Uterus (tissue), 3 donors: ENCODE measurements at regions not wholly inside any gene's neighbourhood (a gene's known extent, or its start where the extent isn't known, plus 50 kb on each side); places are given as distances from the start of the nearest gene placed in this dataset.
"Not testable (repeated sequence)": the region's sequence is repeated elsewhere in the genome, so short reads cannot be mapped to it uniquely, and the experiment has no call there.

Source experiments
- DNase-seq, 2 donors: peaks; one replicate each; pipeline ENCODE4 v3.0.0-alpha.2; 2019 to 2020
- H3K27ac ChIP-seq, 2 donors: fragments of 200-600 bp; sonication (generic); 1 replicate in 1 of 2; 2 replicates in 1 of 2; pipeline ENCODE4 v1.5.1; 2016 to 2018
- H3K27me3 ChIP-seq, 2 donors: fragments of 200-600 bp; sonication (generic); one replicate each; pipeline ENCODE4 v1.5.1; 2018 to 2019; ENCODE audit warnings: control low read depth in 1 of 2
- H3K36me3 ChIP-seq, 2 donors: fragments of 200-600 bp; sonication (generic); one replicate each; pipeline ENCODE4 v1.5.1; 2019; ENCODE audit warnings: control low read depth in 1 of 2
- H3K4me1 ChIP-seq, 2 donors: fragments of 200-600 bp; sonication (generic); one replicate each; pipeline ENCODE4 v1.5.1; 2018 to 2019; ENCODE audit warnings: control low read depth in 1 of 2
- H3K4me3 ChIP-seq, 2 donors: fragments of 200-600 bp; sonication (generic); 1 replicate in 1 of 2; 2 replicates in 1 of 2; pipeline ENCODE4 v1.5.1; 2018 to 2019; ENCODE audit warnings: mild to moderate bottlenecking in 1 of 2
- H3K9me3 ChIP-seq, 2 donors: fragments of 200-600 bp; sonication (generic); one replicate each; pipeline ENCODE4 v1.5.1; 2019; ENCODE audit warnings: control low read depth in 1 of 2
- CTCF ChIP-seq, 4 experiments: fragments of 200-600 bp in 2 of 4; fragments of 450-650 bp in 2 of 4; sonication (generic) in 2 of 4; IDR thresholded peaks; one replicate each; pipeline ENCODE4 v1.5.1; 2016 to 2019; ENCODE audit warnings: antibody characterized with exemption in 4 of 4, mild to moderate bottlenecking in 2 of 4, moderate library complexity in 1 of 4
- intact Hi-C: fragments of 100-400 bp; cut with DNase I; formaldehyde crosslinking; loops from one replicate; pipeline ENCODE4 v1.15.1; 2023; ENCODE audit warnings: low total_unique reads
- donor health status: DM: yes; HTN: yes; CAD: no.

DNA sequence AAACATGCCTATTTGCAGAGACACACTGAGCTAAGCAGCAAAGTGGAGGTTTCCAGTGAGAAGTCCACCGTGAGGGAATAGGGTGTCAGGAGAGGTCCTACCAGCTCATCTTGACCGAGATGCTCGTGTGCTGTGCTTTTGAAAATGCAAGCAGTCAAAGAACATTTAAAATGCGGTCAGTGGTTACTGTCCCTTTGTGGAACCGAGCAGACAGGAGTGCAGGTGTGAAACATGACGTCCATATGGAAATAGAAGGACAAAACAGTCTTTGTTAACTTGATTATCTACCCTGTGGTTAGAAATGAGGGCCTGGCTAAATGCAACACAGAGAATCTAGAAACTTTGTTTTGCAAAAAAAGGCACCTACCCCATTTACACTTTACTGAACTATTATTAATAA is 473.3 kb downstream of the SPATA31A6 start:
- H3K27ac ChIP-seq, H3K4me1 ChIP-seq, H3K36me3 ChIP-seq, intact Hi-C loops, H3K27me3 ChIP-seq, DNase-seq, H3K4me3 ChIP-seq, H3K9me3 ChIP-seq: not testable (repeated sequence)

- H3K4me3 ChIP-seq, H3K4me1 ChIP-seq, H3K36me3 ChIP-seq, intact Hi-C loops, H3K9me3 ChIP-seq, DNase-seq, H3K27ac ChIP-seq, H3K27me3 ChIP-seq: not testable (repeated sequence)
Measured at GRCh38 chr9:42657496-42657895, 474.0 kb downstream of the SPATA31A6 start.

DNA sequence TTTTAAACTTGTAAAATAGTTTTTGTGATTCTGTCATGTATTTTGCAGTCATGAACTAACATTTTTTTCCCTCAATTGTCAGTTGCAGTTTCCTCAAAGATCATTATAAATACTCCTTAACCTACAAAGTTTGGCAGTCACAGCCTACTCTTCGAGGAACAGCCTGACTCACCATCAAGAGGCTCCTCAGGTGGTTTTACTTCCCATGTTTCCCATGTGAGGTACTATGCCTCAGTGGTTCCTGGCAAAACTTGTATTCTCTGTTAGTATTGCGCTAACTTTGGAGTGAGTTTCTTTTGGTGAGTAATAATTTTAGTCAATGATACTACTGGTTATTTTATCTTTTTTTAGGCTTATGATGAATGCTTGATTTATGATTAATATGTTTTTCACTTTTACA is 513.7 kb downstream of the SPATA31A6 start:
- H3K4me3 ChIP-seq, H3K27ac ChIP-seq, H3K27me3 ChIP-seq, H3K4me1 ChIP-seq, intact Hi-C loops, H3K9me3 ChIP-seq, H3K36me3 ChIP-seq, DNase-seq: not testable (repeated sequence)

GRCh38 chr9:42702890-42703289 is 519.4 kb downstream of the SPATA31A6 start:
- H3K4me3 ChIP-seq, H3K27me3 ChIP-seq, H3K27ac ChIP-seq, H3K4me1 ChIP-seq, H3K9me3 ChIP-seq, H3K36me3 ChIP-seq, intact Hi-C loops, DNase-seq: not testable (repeated sequence)

- DNase-seq, result peak in 1 of 2 donors; percentile 33
- H3K36me3 ChIP-seq, H3K4me1 ChIP-seq, H3K27me3 ChIP-seq, H3K9me3 ChIP-seq, intact Hi-C loops: not testable (repeated sequence)
- peak overlapping the region in 1 of 2 donors; percentile 14 for H3K4me3 ChIP-seq
- peak overlapping the region in 1 of 2 donors; percentile 47 for H3K27ac ChIP-seq
Measured at GRCh38 chr9:42724841-42725835, 541.7 kb downstream of the SPATA31A6 start.

GRCh38 chr9:42743030-42743814 is 559.8 kb downstream of the SPATA31A6 start:
- H3K4me1 ChIP-seq, H3K4me3 ChIP-seq: not testable (repeated sequence)
- DNase-seq, result peak; percentile 29 to 41

GRCh38 chr9:42757251-42757650 is 573.8 kb downstream of the SPATA31A6 start:
- H3K27me3 ChIP-seq, H3K9me3 ChIP-seq, intact Hi-C loops, H3K4me3 ChIP-seq, H3K4me1 ChIP-seq, DNase-seq, H3K36me3 ChIP-seq, H3K27ac ChIP-seq: not testable (repeated sequence)

More at GRCh38 chr9:42743030-42743814, 559.8 kb downstream of the SPATA31A6 start:
- H3K9me3 ChIP-seq, intact Hi-C loops, H3K27ac ChIP-seq, H3K36me3 ChIP-seq, H3K27me3 ChIP-seq: not testable (repeated sequence)
- peak; percentile 47 to 64 (median 56) for TF ChIP-seq CTCF (IDR thresholded peaks at IDR 0.05)

DNA sequence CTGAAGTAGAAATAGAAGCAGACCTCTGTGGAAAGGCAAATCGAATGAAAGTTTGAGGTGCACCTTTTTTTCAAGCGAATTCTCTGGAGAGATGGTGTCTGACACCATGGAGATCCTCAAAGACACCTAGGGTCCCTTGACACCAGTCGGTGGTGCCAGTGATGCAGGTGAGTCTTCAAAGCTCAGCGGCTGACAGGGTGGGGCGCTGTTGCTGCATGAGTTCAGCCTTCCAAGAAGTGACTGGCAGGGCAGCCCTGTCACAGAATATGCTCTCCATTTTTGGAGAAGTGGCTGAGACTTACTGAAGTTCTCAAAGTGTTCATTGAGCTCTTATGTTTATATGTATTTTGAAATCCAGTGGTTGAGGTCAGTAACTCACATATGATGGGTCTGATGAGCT is 575.9 kb downstream of the SPATA31A6 start:
- H3K27me3 ChIP-seq, intact Hi-C loops, H3K36me3 ChIP-seq: not testable (repeated sequence)

DNA sequence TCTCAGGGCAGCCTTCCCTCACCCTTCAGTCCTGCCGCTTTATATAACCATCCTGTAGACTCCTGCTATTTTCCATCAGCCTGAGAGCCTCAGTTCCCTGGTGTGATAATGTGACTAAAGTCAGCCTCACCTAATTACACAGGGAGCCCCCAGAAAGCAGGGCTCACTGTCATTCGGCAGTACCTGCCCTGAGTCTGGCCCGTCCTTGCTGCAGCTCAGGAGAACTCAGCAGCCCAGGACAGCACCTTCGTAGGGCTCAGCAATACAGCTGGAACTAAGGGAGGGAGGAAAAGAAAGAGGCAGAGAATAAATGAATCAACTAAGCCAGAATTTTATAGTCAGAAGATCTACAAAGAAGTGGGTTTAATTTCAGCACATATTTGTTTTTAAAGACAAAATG is 598.7 kb downstream of the SPATA31A6 start:
- H3K27me3 ChIP-seq, H3K27ac ChIP-seq, H3K9me3 ChIP-seq, H3K4me3 ChIP-seq, H3K36me3 ChIP-seq, H3K4me1 ChIP-seq, intact Hi-C loops, DNase-seq: not testable (repeated sequence)

More for the DNA sequence above, 575.9 kb downstream of the SPATA31A6 start:
- not testable (repeated sequence) for H3K4me3 ChIP-seq, H3K9me3 ChIP-seq, DNase-seq, H3K27ac ChIP-seq, H3K4me1 ChIP-seq

GRCh38 chr9:42792725-42793124 is 609.3 kb downstream of the SPATA31A6 start:
- DNase-seq, H3K4me1 ChIP-seq, intact Hi-C loops: not testable (repeated sequence)

DNA sequence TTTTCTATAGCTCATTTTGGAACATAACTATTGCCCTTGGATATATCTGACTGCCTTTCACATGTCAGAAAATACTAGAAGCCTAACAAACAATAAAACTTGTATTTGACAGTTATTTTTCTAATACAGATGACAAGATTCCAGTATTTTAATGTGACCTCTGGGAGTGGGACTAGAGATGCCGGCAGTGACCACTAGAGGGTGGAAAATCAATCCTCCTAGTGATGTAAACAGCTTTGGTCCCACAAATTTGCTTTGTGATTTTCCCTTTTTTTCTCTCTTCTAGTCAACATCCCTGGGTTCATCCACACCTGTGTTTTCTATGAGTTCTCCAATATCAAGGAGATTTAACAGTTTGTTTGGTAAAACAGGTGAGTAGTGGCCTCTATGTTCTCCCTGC is 615.1 kb downstream of the SPATA31A6 start:
- DNase-seq, intact Hi-C loops: not testable (repeated sequence)

More at GRCh38 chr9:42792725-42793124, 609.3 kb downstream of the SPATA31A6 start:
- H3K27me3 ChIP-seq, H3K27ac ChIP-seq, H3K9me3 ChIP-seq, H3K36me3 ChIP-seq, H3K4me3 ChIP-seq: not testable (repeated sequence)

DNA sequence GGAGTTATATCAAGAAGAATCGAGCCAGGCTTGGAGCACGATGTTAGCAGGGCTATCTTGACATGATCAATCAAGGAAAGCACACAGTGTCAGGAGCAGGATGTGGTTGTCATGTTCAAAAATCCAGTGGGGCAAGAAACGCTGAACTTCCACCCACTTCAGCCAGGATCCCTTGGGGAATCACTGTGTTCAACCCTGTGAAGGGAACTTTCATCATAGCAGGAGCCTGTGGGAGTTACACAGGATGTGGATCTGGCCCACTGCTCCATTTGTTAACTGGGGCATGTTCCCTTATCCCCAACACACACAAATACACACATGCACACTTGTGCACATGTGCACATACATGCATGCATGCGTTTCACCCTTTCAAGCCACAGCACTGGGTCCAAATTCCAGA is 619.3 kb downstream of the SPATA31A6 start:
- intact Hi-C loops, H3K27me3 ChIP-seq, H3K36me3 ChIP-seq, H3K9me3 ChIP-seq, H3K4me3 ChIP-seq, DNase-seq, H3K27ac ChIP-seq, H3K4me1 ChIP-seq: not testable (repeated sequence)

More for the DNA sequence above, 615.1 kb downstream of the SPATA31A6 start:
- H3K27me3 ChIP-seq, H3K27ac ChIP-seq, H3K4me3 ChIP-seq, H3K36me3 ChIP-seq, H3K9me3 ChIP-seq, H3K4me1 ChIP-seq: not testable (repeated sequence)
